ENCODE measurements at regions not wholly inside any gene's neighbourhood (a gene's known extent, or its start where the extent isn't known, plus 50 kb on each side); places are given as distances from the start of the nearest gene placed in this dataset.

DNA sequence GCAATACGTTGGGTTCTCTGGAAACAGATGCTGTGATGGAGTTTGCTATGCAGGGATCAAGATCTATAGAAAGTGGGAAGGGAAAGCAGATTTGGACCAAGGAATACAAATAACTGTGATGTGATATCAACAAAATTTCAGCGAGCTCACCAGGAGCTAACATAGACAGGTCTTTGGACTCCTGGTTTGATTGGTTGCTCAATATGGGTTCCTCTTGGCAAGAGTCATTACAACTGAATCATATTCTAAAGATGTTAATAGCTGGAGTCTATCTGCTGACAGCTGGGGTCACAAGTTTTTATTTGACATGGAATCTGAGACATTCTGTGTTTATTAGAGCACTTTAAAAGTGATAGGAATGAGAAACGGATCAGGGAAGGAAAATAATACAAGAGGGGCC lies 637.6 kb upstream of the GNPDA2 start:
- H3K4me1 ChIP-seq: no peaks in the 10 kb centered on the region
- H3K36me3 ChIP-seq: no peaks in the 10 kb centered on the region
- TF ChIP-seq POLR2AphosphoS5 (IDR thresholded peaks at IDR 0.05) (no peak), EP300 (IDR thresholded peaks at IDR 0.05) (no peak), POLR2A (IDR thresholded peaks at IDR 0.05) (no peak)
- DNase-seq: no peak
- H3K4me3 ChIP-seq: no peak overlapping the region
- H3K9me3 ChIP-seq: peaks cover 0 to 12% (median 3%) of the 10 kb centered on the region in 4 donors
- H3K27me3 ChIP-seq: no peaks in the 10 kb centered on the region
- H3K27ac ChIP-seq: no peak overlapping the region
- 62 to 77% (median 73%) methylated on average over 3 of the region's 3 CpGs for WGBS, 5 donors
- intact Hi-C loops (cut with DNase I; ENCODE audit: low total_unique reads): no loop called here

- intact Hi-C loops (cut with DNase I; ENCODE audit: low total_unique reads): no loop called here
- no peak overlapping the region for H3K4me3 ChIP-seq
- H3K27ac ChIP-seq: no peak overlapping the region
- no peak for TF ChIP-seq EP300 (IDR thresholded peaks at IDR 0.05)
- TF ChIP-seq, protein P1, sequence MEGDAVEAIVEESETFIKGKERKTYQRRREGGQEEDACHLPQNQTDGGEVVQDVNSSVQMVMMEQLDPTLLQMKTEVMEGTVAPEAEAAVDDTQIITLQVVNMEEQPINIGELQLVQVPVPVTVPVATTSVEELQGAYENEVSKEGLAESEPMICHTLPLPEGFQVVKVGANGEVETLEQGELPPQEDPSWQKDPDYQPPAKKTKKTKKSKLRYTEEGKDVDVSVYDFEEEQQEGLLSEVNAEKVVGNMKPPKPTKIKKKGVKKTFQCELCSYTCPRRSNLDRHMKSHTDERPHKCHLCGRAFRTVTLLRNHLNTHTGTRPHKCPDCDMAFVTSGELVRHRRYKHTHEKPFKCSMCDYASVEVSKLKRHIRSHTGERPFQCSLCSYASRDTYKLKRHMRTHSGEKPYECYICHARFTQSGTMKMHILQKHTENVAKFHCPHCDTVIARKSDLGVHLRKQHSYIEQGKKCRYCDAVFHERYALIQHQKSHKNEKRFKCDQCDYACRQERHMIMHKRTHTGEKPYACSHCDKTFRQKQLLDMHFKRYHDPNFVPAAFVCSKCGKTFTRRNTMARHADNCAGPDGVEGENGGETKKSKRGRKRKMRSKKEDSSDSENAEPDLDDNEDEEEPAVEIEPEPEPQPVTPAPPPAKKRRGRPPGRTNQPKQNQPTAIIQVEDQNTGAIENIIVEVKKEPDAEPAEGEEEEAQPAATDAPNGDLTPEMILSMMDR (IDR thresholded peaks at IDR 0.05): no peak
- no peak for TF ChIP-seq POLR2AphosphoS5 (IDR thresholded peaks at IDR 0.05)
- no peak for TF ChIP-seq POLR2A (IDR thresholded peaks at IDR 0.05)
- H3K27me3 ChIP-seq: no peaks in the 10 kb centered on the region
- peaks cover 0 to 12% (median 3%) of the 10 kb centered on the region in 4 donors for H3K9me3 ChIP-seq
- WGBS, 5 donors: 50 to 81% (median 74%) methylated on average over 1 to 3 of the region's 3 CpGs
- no peaks in the 10 kb centered on the region for H3K4me1 ChIP-seq
- no peak for DNase-seq
- no peaks in the 10 kb centered on the region for H3K36me3 ChIP-seq
These were observed 632.5 kb upstream of the GNPDA2 start for GRCh38 chr4:45358573-45359506.

GRCh38 chr4:45353161-45353560 lies 626.8 kb upstream of the GNPDA2 start:
- TF ChIP-seq POLR2AphosphoS5 (IDR thresholded peaks at IDR 0.05) (no peak), POLR2A (IDR thresholded peaks at IDR 0.05) (no peak), EP300 (IDR thresholded peaks at IDR 0.05) (no peak)
- TF ChIP-seq, protein P1 (IDR thresholded peaks at IDR 0.05): no peak
- intact Hi-C loops (cut with DNase I; ENCODE audit: low total_unique reads): no loop called here
- H3K4me1 ChIP-seq: no peaks in the 10 kb centered on the region

DNA sequence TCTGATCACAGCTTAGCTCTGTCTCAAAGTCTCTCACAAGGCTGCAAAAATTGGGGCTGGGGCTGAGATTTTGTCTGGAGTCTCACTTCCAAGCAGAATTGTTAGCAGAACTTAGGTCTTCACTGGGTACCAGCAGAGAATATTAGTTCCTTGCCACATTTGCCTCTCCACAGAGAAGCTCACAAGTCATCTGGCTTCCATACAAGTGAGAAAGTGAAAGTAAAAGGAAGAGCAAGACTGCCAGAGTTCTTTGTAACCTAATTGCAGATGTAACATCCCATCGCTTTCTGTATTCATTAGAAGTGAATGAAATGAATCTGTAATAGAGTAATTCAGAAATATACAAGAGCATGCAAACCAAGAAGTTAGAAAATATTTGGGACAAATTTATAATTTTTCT lies 624.1 kb upstream of the GNPDA2 start:
- DNase-seq: peak in 1 of 2 donors; percentile 50
- Histone ChIP-seq H3K9me3 (no peaks in the 10 kb centered on the region), H3K4me3 (peak overlapping the region; percentile 11 to 22 (median 16)), H3K36me3 (no peaks in the 10 kb centered on the region), H3K4me1 (no peaks in the 10 kb centered on the region), H3K27ac (no peak overlapping the region), H3K27me3 (no peaks in the 10 kb centered on the region)
- intact Hi-C loops (cut with DNase I; ENCODE audit: low total_unique reads): no loop called here
- TF ChIP-seq, protein P1 (IDR thresholded peaks at IDR 0.05): no peak
- TF ChIP-seq POLR2A (IDR thresholded peaks at IDR 0.05) (no peak), EP300 (IDR thresholded peaks at IDR 0.05) (no peak), POLR2AphosphoS5 (IDR thresholded peaks at IDR 0.05) (no peak)
- 12 to 40% (median 25%) methylated on average over 1 of the region's 1 CpG for WGBS, 5 donors

More at GRCh38 chr4:45353161-45353560, 626.8 kb upstream of the GNPDA2 start:
- H3K9me3 ChIP-seq: no peaks in the 10 kb centered on the region
- no peak overlapping the region for H3K27ac ChIP-seq
- no peak overlapping the region for H3K4me3 ChIP-seq
- no peak for DNase-seq
- no peaks in the 10 kb centered on the region for H3K36me3 ChIP-seq
- no peaks in the 10 kb centered on the region for H3K27me3 ChIP-seq

DNA sequence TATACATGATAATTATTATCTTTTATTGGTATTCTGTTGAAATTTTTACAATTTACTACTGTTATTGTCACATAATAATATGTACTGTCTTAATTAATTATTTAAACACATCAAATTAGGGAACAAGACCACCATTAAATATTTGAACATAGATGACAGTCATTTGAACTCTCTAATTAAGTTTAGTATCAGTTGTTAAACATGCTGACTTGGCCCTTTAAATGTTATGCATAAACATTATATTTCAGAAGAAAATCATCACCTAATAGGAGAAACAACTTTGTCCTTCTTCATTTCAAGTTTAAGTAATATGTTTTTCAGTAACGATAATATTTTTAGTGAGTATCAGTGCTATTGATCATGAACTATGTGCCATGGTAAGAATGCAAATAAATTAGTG lies 623.5 kb upstream of the GNPDA2 start:
- no peaks in the 10 kb centered on the region for H3K27me3 ChIP-seq
- 83 to 92% (median 88%) methylated on average over 1 of the region's 1 CpG for WGBS, 5 donors

More for the DNA sequence above, 623.5 kb upstream of the GNPDA2 start:
- H3K9me3 ChIP-seq: no peaks in the 10 kb centered on the region
- no peaks in the 10 kb centered on the region for H3K4me1 ChIP-seq
- DNase-seq: no peak
- H3K4me3 ChIP-seq: no peak overlapping the region
- intact Hi-C loops (cut with DNase I; ENCODE audit: low total_unique reads): no loop called here
- TF ChIP-seq POLR2AphosphoS5 (IDR thresholded peaks at IDR 0.05) (no peak), EP300 (IDR thresholded peaks at IDR 0.05) (no peak), POLR2A (IDR thresholded peaks at IDR 0.05) (no peak)
- TF ChIP-seq, protein P1 (IDR thresholded peaks at IDR 0.05): no peak
- no peaks in the 10 kb centered on the region for H3K36me3 ChIP-seq
- H3K27ac ChIP-seq: no peak overlapping the region

Data from stomach (tissue), 8 donors.